ENCODE measurements at regions not wholly inside any gene's neighbourhood (a gene's known extent, or its start where the extent isn't known, plus 50 kb on each side); places are given as distances from the start of the nearest gene placed in this dataset.

GRCh38 chr3:126292318-126293070 lies 64.7 kb downstream of the KLF15 start:
- H3K4me3 ChIP-seq (ENCODE audit: low read depth, low read length) = no peak overlapping the region
- no peak for DNase-seq (ENCODE audit: low read depth)
- TF ChIP-seq CTCF (IDR thresholded peaks at IDR 0.05; ENCODE audit: control insufficient read depth, extremely low read depth, insufficient read depth) = no peak

DNA sequence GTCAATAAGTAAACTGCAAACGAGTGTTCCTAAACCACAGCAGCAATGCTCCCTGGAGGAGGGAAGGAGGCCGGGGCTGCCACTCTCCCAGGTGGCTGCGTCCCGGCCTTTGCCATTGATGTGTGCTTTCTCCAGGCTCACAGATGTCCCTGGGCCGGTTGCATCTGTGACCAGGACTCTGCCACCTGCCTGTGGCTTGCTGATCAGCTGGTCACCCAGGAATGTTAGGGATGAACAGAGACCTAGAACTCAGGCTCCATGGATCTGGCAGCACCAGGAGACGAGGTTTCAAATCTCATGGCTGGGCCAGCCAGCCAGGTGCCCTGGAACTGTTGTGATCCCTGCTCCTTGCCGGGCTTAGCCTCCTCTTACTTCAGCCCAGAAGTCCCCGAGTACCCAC lies 65.7 kb downstream of the KLF15 start:
- DNase-seq (ENCODE audit: low read depth) = no peak
- no peak for TF ChIP-seq CTCF (IDR thresholded peaks at IDR 0.05; ENCODE audit: control insufficient read depth, extremely low read depth, insufficient read depth)
- H3K4me3 ChIP-seq (ENCODE audit: low read depth, low read length) = no peak overlapping the region

- TF ChIP-seq CTCF (IDR thresholded peaks at IDR 0.05; ENCODE audit: control insufficient read depth, extremely low read depth, insufficient read depth) = no peak
- H3K4me3 ChIP-seq (ENCODE audit: low read depth, low read length) = no peak overlapping the region
- DNase-seq (ENCODE audit: low read depth) = no peak
These were observed 66.1 kb downstream of the KLF15 start for GRCh38 chr3:126291061-126291460.

DNA sequence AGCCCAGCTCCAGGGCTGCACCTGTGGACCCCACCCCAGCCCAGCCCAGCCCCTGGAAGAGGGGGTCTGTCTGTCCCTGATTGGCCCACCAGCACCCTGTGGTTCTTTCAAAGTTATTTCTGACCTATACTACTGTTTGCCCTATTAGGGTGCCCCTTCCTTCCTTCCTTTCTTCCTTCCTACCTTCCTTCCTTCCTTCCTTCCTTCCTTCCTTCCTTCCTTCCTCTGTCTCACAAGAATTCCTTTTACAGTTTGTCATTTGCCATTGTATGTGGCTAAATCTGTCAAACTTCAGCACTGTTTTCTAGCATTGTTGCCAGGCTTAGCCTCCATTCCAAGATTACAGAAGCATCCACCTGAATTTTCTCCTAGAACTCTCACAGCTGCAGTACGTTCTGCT lies 66.9 kb downstream of the KLF15 start:
- DNase-seq (ENCODE audit: low read depth) = no peak
- H3K4me3 ChIP-seq (ENCODE audit: low read depth, low read length) = no peak overlapping the region
- no peak for TF ChIP-seq CTCF (IDR thresholded peaks at IDR 0.05; ENCODE audit: control insufficient read depth, extremely low read depth, insufficient read depth)

GRCh38 chr3:126289096-126289495 lies 68.1 kb downstream of the KLF15 start:
- no peak for DNase-seq (ENCODE audit: low read depth)
- TF ChIP-seq CTCF (IDR thresholded peaks at IDR 0.05; ENCODE audit: control insufficient read depth, extremely low read depth, insufficient read depth) = no peak
- H3K4me3 ChIP-seq (ENCODE audit: low read depth, low read length) = no peak overlapping the region

DNA sequence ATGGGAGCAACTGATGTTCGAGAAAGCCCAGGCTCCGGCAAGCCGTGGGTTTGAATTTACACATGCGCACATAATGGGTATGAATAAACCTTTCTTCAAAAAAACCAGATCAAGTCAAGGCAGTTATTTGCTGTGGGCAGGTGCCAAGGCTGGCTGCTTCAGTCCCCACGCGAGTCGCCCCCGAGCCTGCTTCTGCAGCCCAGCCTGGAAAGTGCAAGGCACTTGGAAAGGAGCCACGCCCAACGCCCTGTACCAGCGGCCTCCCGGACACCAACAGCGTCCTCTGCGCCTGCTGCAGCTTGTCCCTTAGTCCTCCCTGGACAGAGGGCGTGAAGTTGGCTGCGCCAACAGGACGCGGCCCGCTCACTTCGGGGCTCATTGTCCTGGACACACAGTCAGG lies 68.9 kb downstream of the KLF15 start:
- no peak overlapping the region for H3K4me3 ChIP-seq (ENCODE audit: low read depth, low read length)
- TF ChIP-seq CTCF (IDR thresholded peaks at IDR 0.05; ENCODE audit: control insufficient read depth, extremely low read depth, insufficient read depth) = no peak
- no peak for DNase-seq (ENCODE audit: low read depth)
